Esophagus muscularis mucosa (tissue), 4 donors: ENCODE measurements at regions not wholly inside any gene's neighbourhood (a gene's known extent, or its start where the extent isn't known, plus 50 kb on each side); places are given as distances from the start of the nearest gene placed in this dataset.

Source experiments
- DNase-seq: peaks from one replicate; pipeline ENCODE4 v3.0.0-alpha.2; 2017; ENCODE audit errors: extremely low spot score
- H3K27ac ChIP-seq, 4 donors: fragments of 200-600 bp; sonication (generic); replicated peaks in 1 of 4; 1 replicate in 3 of 4; 2 replicates in 1 of 4; pipeline ENCODE4 v1.5.1; 2016 to 2019; ENCODE audit warnings: mild to moderate bottlenecking in 1 of 4
- H3K27me3 ChIP-seq, 4 donors: fragments of 200-600 bp; sonication (generic); one replicate each; pipeline versions ENCODE4 v1.5.1 to v1.6.0; 2016 to 2019
- H3K36me3 ChIP-seq, 4 donors: fragments of 200-600 bp; sonication (generic); one replicate each; pipeline ENCODE4 v1.5.1; 2016 to 2019
- H3K4me1 ChIP-seq, 4 donors: fragments of 200-600 bp; sonication (generic); one replicate each; pipeline ENCODE4 v1.5.1; 2016 to 2019
- H3K4me3 ChIP-seq, 4 donors: fragments of 200-600 bp; sonication (generic); 1 replicate in 2 of 4; 2 replicates in 2 of 4; pipeline ENCODE4 v1.5.1; 2016 to 2019; ENCODE audit warnings: mild to moderate bottlenecking in 4 of 4, moderate library complexity in 1 of 4
- H3K9me3 ChIP-seq, 4 donors: fragments of 200-600 bp; sonication (generic); 1 replicate in 3 of 4; 2 replicates in 1 of 4; pipeline ENCODE4 v1.5.1; 2016 to 2019
- CTCF ChIP-seq, 3 experiments: fragments of 200-600 bp in 2 of 3; fragments of 450-650 bp in 1 of 3; sonication (generic) in 2 of 3; IDR thresholded peaks; one replicate each; pipeline ENCODE4 v1.5.1; 2017 to 2019; ENCODE audit warnings: antibody characterized with exemption in 3 of 3, mild to moderate bottlenecking in 2 of 3, moderate library complexity in 1 of 3
- EP300 ChIP-seq: sonication (generic); formaldehyde crosslinking; IDR thresholded peaks from one replicate; pipeline ENCODE4 v1.6.1; 2017; ENCODE audit warnings: antibody characterized with exemption
- POLR2A ChIP-seq: fragments of 450-650 bp; IDR thresholded peaks from one replicate; pipeline ENCODE4 v1.6.1; 2017; ENCODE audit warnings: antibody characterized with exemption, moderate library complexity, mild to moderate bottlenecking, low read depth
- POLR2AphosphoS5 ChIP-seq, 2 donors: sonication (generic); formaldehyde crosslinking; IDR thresholded peaks; one replicate each; pipeline ENCODE4 v1.6.1; 2017; ENCODE audit warnings: antibody characterized with exemption in 2 of 2
- WGBS: methylation state at CpG from one replicate; pipeline ENCODE4 v1.1.5; 2018; 5-methylcytosine and 5-hydroxymethylcytosine counted together
- intact Hi-C: fragments of 100-400 bp; cut with DNase I; formaldehyde crosslinking; loops from one replicate; pipeline ENCODE4 v1.15.1; 2023

GRCh38 chr12:91561301-91561957, 378.8 kb upstream of the DCN start:
- TF ChIP-seq EP300 (no peak), CTCF (IDR thresholded peaks at IDR 0.05) (no peak), POLR2A (no peak), POLR2AphosphoS5 (IDR thresholded peaks at IDR 0.05) (no peak)
- no peaks in the 10 kb centered on the region for H3K36me3 ChIP-seq
- intact Hi-C loops = no loop called here
- H3K4me3 ChIP-seq = no peak overlapping the region
- peaks cover 0 to 3% (median 0%) of the 10 kb centered on the region in 4 donors for H3K9me3 ChIP-seq
- WGBS = 64% methylated on average over 3 of the region's 3 CpGs
- no peaks in the 10 kb centered on the region for H3K27me3 ChIP-seq
- H3K4me1 ChIP-seq = no peaks in the 10 kb centered on the region
- no peak overlapping the region for H3K27ac ChIP-seq
- no peak for DNase-seq

GRCh38 chr12:91556909-91557308, 374.3 kb upstream of the DCN start:
- Histone ChIP-seq H3K27me3 (no peaks in the 10 kb centered on the region), H3K4me1 (no peaks in the 10 kb centered on the region), H3K36me3 (no peaks in the 10 kb centered on the region), H3K9me3 (peaks cover 0 to 6% (median 2%) of the 10 kb centered on the region in 4 donors), H3K4me3 (no peak overlapping the region), H3K27ac (no peak overlapping the region)
- TF ChIP-seq EP300 (no peak), POLR2AphosphoS5 (IDR thresholded peaks at IDR 0.05) (no peak), CTCF (IDR thresholded peaks at IDR 0.05) (no peak), POLR2A (no peak)
- intact Hi-C loops = no loop called here
- DNase-seq = no peak
- WGBS = 100% methylated on average over 3 of the region's 4 CpGs

GRCh38 chr12:91555436-91556415, 373.1 kb upstream of the DCN start:
- Histone ChIP-seq H3K4me1 (no peaks in the 10 kb centered on the region), H3K4me3 (no peak overlapping the region), H3K27ac (no peak overlapping the region), H3K27me3 (no peaks in the 10 kb centered on the region), H3K9me3 (peaks cover 0 to 6% (median 2%) of the 10 kb centered on the region in 4 donors), H3K36me3 (no peaks in the 10 kb centered on the region)
- intact Hi-C loops = no loop called here
- WGBS = 62% methylated on average over 7 of the region's 7 CpGs
- TF ChIP-seq POLR2AphosphoS5 (IDR thresholded peaks at IDR 0.05) (no peak), POLR2A (no peak), EP300 (no peak), CTCF (IDR thresholded peaks at IDR 0.05) (no peak)
- DNase-seq = no peak

DNA sequence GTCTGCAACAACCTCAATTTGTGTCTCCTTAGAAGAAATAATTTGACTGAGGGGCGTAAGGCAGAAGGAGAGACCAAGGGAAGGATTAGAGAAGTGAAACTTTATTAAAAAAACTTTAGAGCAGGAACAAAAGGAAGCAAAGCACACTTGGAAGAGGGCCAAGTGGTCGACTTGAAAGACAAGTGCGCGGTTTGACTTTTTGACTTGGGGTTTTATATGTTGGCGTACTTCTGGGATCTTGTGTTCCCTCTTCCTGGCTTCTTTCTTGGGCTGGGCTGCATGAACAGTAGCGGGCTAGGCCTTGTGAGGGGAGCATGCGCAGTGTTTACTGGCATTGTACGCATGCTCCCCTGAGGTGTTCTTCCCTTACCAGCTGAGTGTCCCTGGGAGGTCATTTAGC, 369.3 kb upstream of the DCN start:
- Histone ChIP-seq H3K4me3 (no peak overlapping the region), H3K27ac (no peak overlapping the region), H3K9me3 (peaks cover 0 to 6% (median 0%) of the 10 kb centered on the region in 4 donors), H3K36me3 (no peaks in the 10 kb centered on the region), H3K27me3 (no peaks in the 10 kb centered on the region), H3K4me1 (no peaks in the 10 kb centered on the region)
- TF ChIP-seq POLR2A = no peak
- TF ChIP-seq POLR2AphosphoS5 (IDR thresholded peaks at IDR 0.05) = no peak
- TF ChIP-seq EP300 = no peak
- no peak for TF ChIP-seq CTCF (IDR thresholded peaks at IDR 0.05)
- no peak for DNase-seq
- intact Hi-C loops = no loop called here
- WGBS = 87% methylated on average over 8 of the region's 8 CpGs
